SU-DHL-6 (cell line): ENCODE measurements at regions not wholly inside any gene's neighbourhood (a gene's known extent, or its start where the extent isn't known, plus 50 kb on each side); places are given as distances from the start of the nearest gene placed in this dataset.
"Not testable (repeated sequence)": the region's sequence is repeated elsewhere in the genome, so short reads cannot be mapped to it uniquely, and the experiment has no call there.

Source experiments
- H2AFZ ChIP-seq: fragments of 200-600 bp; sonication (generic); 2 replicates; pipeline ENCODE4 v1.6.1; 2014; ENCODE audit warnings: low read depth, mild to moderate bottlenecking, moderate library complexity, mixed read lengths, antibody characterized with exemption, low read length; ENCODE audit not compliant: severe bottlenecking
- H3F3A ChIP-seq: fragments of 200-600 bp; shearing (Covaris generic); 2 replicates; pipeline ENCODE4 v1.6.0; 2016; ENCODE audit warnings: antibody characterized with exemption, mild to moderate bottlenecking; ENCODE audit not compliant: insufficient read depth
- H3K27ac ChIP-seq: fragments of 200-600 bp; sonication (generic); 2 replicates; pipeline ENCODE4 v1.5.1; 2016; ENCODE audit warnings: low read depth, mild to moderate bottlenecking, low read length, moderate library complexity, mixed read lengths
- H3K27me3 ChIP-seq: fragments of 200-600 bp; sonication (generic), shearing (Covaris generic); 2 replicates; pipeline ENCODE4 v1.6.0; 2014; ENCODE audit warnings: mild to moderate bottlenecking, low read length
- H3K36me3 ChIP-seq: fragments of 200-600 bp; sonication (generic); 2 replicates; pipeline ENCODE4 v1.6.1; 2014; ENCODE audit warnings: mild to moderate bottlenecking, low read length, mixed read lengths
- H3K4me2 ChIP-seq: fragments of 300-600, 200-600 bp; shearing (Covaris generic), sonication (generic); 2 replicates; pipeline ENCODE4 v1.6.0; 2014; ENCODE audit warnings: low read length, low read depth, mild to moderate bottlenecking; ENCODE audit not compliant: poor library complexity, severe bottlenecking
- H3K4me3 ChIP-seq: fragments of 200-600 bp; sonication (generic); 2 replicates; pipeline ENCODE4 v1.5.1; 2014; ENCODE audit warnings: antibody characterized with exemption, low read length, mild to moderate bottlenecking, mixed read lengths; ENCODE audit not compliant: insufficient read depth, poor library complexity, severe bottlenecking
- H3K79me2 ChIP-seq: fragments of 200-600 bp; sonication (generic); 2 replicates; pipeline ENCODE4 v1.6.1; 2014; ENCODE audit warnings: mild to moderate bottlenecking, low read length, moderate library complexity; ENCODE audit not compliant: insufficient read depth
- H3K9ac ChIP-seq: fragments of 200-600 bp; sonication (generic); 2 replicates; pipeline ENCODE4 v1.7.0; 2014; ENCODE audit warnings: mild to moderate bottlenecking, low read length
- H3K9me2 ChIP-seq: fragments of 200-600 bp; sonication (generic); replicated peaks from 2 replicates; pipeline ENCODE4 v1.6.1; 2014; ENCODE audit warnings: low read length; ENCODE audit not compliant: insufficient read depth
- H3K9me3 ChIP-seq: fragments of 200-600 bp; sonication (generic); 2 replicates; pipeline ENCODE4 v1.6.1; 2014; ENCODE audit warnings: low read length, mixed read lengths; ENCODE audit not compliant: insufficient read depth
- H4K20me1 ChIP-seq: fragments of 200-600 bp; sonication (generic); 2 replicates; pipeline ENCODE4 v1.6.1; 2014; ENCODE audit warnings: low read depth, mild to moderate bottlenecking, antibody characterized with exemption, low read length, moderate library complexity, mixed read lengths
- EZH2phosphoT487 ChIP-seq: fragments of 200-600 bp; sonication (generic), shearing (Covaris generic); conservative IDR thresholded peaks from 2 replicates; pipeline ENCODE4 v1.6.1; 2018; ENCODE audit warnings: mild to moderate bottlenecking, antibody characterized with exemption, low read length, moderate library complexity, mixed read lengths
- TF ChIP-seq, protein P1 (sequence below): fragments of 200-600 bp; sonication (generic); IDR thresholded peaks from one replicate; pipeline ENCODE4 v1.5.1; 2017; ENCODE audit warnings: antibody characterized with exemption, mild to moderate bottlenecking, low read length, moderate library complexity; ENCODE audit not compliant: insufficient read depth, poor library complexity, severe bottlenecking

DNA sequence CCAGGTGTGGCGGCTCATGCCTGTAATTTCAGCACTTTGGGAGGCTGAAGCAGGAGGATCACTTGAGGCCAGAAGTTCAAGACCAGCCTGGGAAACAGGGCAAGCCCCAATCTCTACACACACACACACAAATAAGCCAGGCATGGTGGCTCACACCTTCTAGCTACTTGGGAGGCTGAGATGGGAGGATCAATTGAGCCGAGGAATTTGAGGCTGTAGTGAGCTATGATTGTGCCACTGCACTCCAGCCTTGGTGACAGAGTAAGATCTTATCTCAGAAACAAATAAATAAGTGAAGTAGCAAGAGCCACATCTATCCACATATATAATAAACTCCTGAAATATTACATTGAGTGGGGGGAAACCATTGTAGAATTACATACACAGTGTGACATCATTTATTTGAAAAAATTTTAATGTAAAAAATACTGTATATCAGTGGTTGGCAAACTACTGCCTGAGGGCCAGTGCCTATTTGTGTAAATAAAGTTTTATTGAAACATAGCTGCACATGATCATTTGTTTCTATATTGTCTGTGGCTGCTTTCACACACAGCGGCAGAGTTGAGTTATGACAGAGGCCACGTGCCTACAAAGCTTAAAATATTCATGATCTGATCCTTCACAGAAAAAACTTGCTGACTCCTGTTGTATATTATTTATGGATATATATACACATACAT is 54.7 kb upstream of the ARHGEF7 start:
- Histone ChIP-seq H3K9me2 (no peaks in the 10 kb centered on the region), H3K9ac (no peak overlapping the region), H3K4me3 (no peak overlapping the region), H3K27me3 (no peaks in the 10 kb centered on the region), H2AFZ (no peak overlapping the region), H3K4me2 (no peak overlapping the region), H3K27ac (no peak overlapping the region), H3K36me3 (no peaks in the 10 kb centered on the region), H3K9me3 (no peaks in the 10 kb centered on the region), H3K79me2 (no peaks in the 10 kb centered on the region), H3F3A (no peaks in the 10 kb centered on the region), H4K20me1 (no peaks in the 10 kb centered on the region)
- TF ChIP-seq, protein P1, sequence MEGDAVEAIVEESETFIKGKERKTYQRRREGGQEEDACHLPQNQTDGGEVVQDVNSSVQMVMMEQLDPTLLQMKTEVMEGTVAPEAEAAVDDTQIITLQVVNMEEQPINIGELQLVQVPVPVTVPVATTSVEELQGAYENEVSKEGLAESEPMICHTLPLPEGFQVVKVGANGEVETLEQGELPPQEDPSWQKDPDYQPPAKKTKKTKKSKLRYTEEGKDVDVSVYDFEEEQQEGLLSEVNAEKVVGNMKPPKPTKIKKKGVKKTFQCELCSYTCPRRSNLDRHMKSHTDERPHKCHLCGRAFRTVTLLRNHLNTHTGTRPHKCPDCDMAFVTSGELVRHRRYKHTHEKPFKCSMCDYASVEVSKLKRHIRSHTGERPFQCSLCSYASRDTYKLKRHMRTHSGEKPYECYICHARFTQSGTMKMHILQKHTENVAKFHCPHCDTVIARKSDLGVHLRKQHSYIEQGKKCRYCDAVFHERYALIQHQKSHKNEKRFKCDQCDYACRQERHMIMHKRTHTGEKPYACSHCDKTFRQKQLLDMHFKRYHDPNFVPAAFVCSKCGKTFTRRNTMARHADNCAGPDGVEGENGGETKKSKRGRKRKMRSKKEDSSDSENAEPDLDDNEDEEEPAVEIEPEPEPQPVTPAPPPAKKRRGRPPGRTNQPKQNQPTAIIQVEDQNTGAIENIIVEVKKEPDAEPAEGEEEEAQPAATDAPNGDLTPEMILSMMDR: no peak
- no peak for TF ChIP-seq EZH2phosphoT487

DNA sequence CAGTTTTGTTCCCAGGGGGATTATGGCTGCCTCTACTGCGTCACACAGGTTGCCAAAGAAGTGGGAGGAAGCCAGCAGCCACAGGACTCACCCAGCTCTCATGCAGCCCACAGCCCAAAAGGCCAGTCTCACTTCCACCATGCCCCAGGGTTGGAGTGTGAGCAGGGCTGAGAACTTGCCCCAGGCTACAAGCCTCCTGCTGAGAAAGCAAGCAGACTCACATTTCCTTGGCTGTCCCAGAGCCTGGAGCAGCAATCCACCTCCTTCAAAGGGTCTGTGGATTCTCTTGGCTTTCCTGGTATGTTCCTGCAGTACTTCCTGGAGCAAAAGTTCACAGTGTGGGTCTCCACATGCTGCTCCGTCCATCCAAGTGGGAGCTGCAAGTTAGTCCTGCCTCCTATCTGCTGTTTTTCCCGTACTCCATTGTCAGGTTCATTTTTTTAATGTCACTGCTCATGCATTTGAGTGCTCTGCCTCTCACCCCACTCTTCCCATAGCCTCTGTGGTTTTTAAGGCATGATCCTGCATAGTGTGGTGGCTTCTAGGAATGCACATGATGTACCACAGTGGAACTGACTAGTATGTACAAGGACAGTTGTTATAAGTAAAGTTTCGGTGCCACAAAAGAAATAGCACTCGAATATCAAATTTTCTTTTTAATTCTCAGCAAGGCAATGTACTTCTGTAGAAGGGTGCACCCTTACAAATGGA is 56.2 kb upstream of the ARHGEF7 start:
- H3K4me3 ChIP-seq: no peak overlapping the region
- H3K9ac ChIP-seq: no peak overlapping the region
- no peaks in the 10 kb centered on the region for H4K20me1 ChIP-seq
- TF ChIP-seq EZH2phosphoT487: no peak
- TF ChIP-seq, protein P1: no peak
- H3K9me3 ChIP-seq: no peaks in the 10 kb centered on the region
- no peaks in the 10 kb centered on the region for H3K79me2 ChIP-seq
- no peaks in the 10 kb centered on the region for H3K27me3 ChIP-seq
- no peak overlapping the region for H3K27ac ChIP-seq
- H2AFZ ChIP-seq: no peak overlapping the region
- no peaks in the 10 kb centered on the region for H3F3A ChIP-seq
- H3K36me3 ChIP-seq: no peaks in the 10 kb centered on the region
- H3K9me2 ChIP-seq: no peaks in the 10 kb centered on the region
- H3K4me2 ChIP-seq: no peak overlapping the region

DNA sequence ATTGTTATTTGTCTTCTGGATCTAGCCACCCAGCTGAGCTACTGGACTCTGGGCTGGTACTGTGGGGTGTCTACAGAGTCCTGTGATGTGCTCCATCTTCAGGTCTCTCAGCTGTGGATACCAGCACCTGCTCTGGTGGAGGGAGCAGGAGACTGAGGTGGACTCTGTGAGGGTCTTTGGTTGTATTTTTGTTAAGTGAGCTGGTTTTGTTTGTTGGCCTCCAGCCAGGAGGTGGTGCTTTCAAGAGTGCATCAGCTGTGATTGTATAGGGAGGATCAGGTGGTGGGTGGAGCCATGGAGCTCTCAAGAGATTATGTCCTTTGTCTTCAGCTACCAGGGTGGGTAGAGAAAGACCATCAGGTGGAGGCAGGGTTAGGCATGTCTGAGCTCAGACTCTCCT is 56.8 kb upstream of the ARHGEF7 start:
- H3K9me2 ChIP-seq, H3K36me3 ChIP-seq, H3K27ac ChIP-seq, H3K27me3 ChIP-seq, H3K4me2 ChIP-seq, H3K9ac ChIP-seq, H3F3A ChIP-seq, H2AFZ ChIP-seq, H3K79me2 ChIP-seq, H3K9me3 ChIP-seq, H3K4me3 ChIP-seq, H4K20me1 ChIP-seq: not testable (repeated sequence)

DNA sequence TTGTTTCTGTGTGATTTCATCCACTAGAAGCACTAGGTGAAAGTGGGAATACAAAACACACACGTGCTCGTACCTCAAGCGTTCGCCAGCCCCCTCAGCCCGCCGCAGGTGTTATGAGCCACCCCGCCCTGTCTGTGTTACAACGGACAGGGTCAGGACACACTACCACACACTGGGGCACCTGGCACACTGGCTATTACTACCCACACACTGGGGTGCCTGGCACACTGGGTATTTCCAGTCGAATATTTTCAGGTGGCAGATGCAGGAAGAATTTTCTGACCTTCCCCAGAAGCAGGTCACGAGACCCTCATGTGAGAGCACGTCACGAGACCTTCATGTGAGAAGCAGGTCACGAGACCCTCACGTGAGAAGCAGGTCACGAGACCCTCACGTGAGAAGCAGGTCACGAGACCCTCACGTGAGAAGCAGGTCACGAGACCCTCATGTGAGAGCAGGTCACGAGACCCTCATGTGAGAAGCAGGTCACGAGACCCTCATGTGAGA is 63.3 kb upstream of the ARHGEF7 start:
- not testable (repeated sequence) for H3K27me3 ChIP-seq, H3K27ac ChIP-seq, H3K4me3 ChIP-seq, H3K79me2 ChIP-seq, H3F3A ChIP-seq, H3K9ac ChIP-seq, H3K9me2 ChIP-seq, H3K4me2 ChIP-seq, H3K36me3 ChIP-seq, H3K9me3 ChIP-seq, H2AFZ ChIP-seq, H4K20me1 ChIP-seq
